ENCODE measurements at regions not wholly inside any gene's neighbourhood (a gene's known extent, or its start where the extent isn't known, plus 50 kb on each side); places are given as distances from the start of the nearest gene placed in this dataset.

- DNase-seq, result no peak
These were observed 558.8 kb downstream of the MID1IP1 start for GRCh38 chrX:39360101-39360500.

GRCh38 chrX:39361736-39362135 lies 560.5 kb downstream of the MID1IP1 start:
- no peak for DNase-seq

- no peak for DNase-seq
These were observed 566.2 kb downstream of the MID1IP1 start for GRCh38 chrX:39367416-39367815.

GRCh38 chrX:39372115-39372514 lies 570.9 kb downstream of the MID1IP1 start:
- no peak for DNase-seq

- no peak for DNase-seq
These were observed 575.9 kb downstream of the MID1IP1 start for GRCh38 chrX:39377157-39377556.

GRCh38 chrX:39377773-39378172 lies 576.5 kb downstream of the MID1IP1 start:
- no peak for DNase-seq

- no peak for DNase-seq
These were observed 580.2 kb downstream of the MID1IP1 start for GRCh38 chrX:39381422-39381821.

- DNase-seq, result no peak
These were observed 583.7 kb downstream of the MID1IP1 start for GRCh38 chrX:39384996-39385395.

GRCh38 chrX:39388730-39389129 lies 587.5 kb downstream of the MID1IP1 start:
- DNase-seq, result no peak

GRCh38 chrX:39396358-39396995 lies 595.2 kb downstream of the MID1IP1 start:
- DNase-seq, result no peak

- no peak for DNase-seq
These were observed 596.4 kb downstream of the MID1IP1 start for GRCh38 chrX:39397561-39398199.

GRCh38 chrX:39398215-39398962 lies 597.1 kb downstream of the MID1IP1 start:
- no peak for DNase-seq

GRCh38 chrX:39398963-39399261 lies 597.7 kb downstream of the MID1IP1 start:
- no peak for DNase-seq

GRCh38 chrX:39399387-39399786 lies 598.1 kb downstream of the MID1IP1 start:
- no peak for DNase-seq

GRCh38 chrX:39401483-39402110 lies 600.3 kb downstream of the MID1IP1 start:
- DNase-seq, result no peak

GRCh38 chrX:39402158-39402557 lies 600.9 kb downstream of the MID1IP1 start:
- no peak for DNase-seq

- DNase-seq, result no peak
These were observed 605.5 kb downstream of the MID1IP1 start for GRCh38 chrX:39406799-39407198.

- DNase-seq, result no peak
These were observed 608.1 kb downstream of the MID1IP1 start for GRCh38 chrX:39409246-39409917.

- DNase-seq, result no peak
These were observed 613.1 kb downstream of the MID1IP1 start for GRCh38 chrX:39414290-39414854.

- no peak for DNase-seq
These were observed 615.4 kb downstream of the MID1IP1 start for GRCh38 chrX:39416547-39417260.

- DNase-seq, result no peak
These were observed 617.0 kb downstream of the MID1IP1 start for GRCh38 chrX:39418254-39418704.

Measured in GF-D8 (cell line).